Panc1 (cell line): ENCODE measurements at regions not wholly inside any gene's neighbourhood (a gene's known extent, or its start where the extent isn't known, plus 50 kb on each side); places are given as distances from the start of the nearest gene placed in this dataset.

Experiments
- CTCF ChIP-seq: fragments of 450-650 bp; IDR thresholded peaks from 2 replicates; pipeline ENCODE4 v1.5.1; 2017; ENCODE audit warnings: mild to moderate bottlenecking
- POLR2AphosphoS5 ChIP-seq: IDR thresholded peaks from 2 replicates; pipeline ENCODE4 v1.6.1; 2012; ENCODE audit warnings: mild to moderate bottlenecking, low read depth, low read length, moderate library complexity
- REST ChIP-seq, 2 experiments: IDR thresholded peaks; 2 replicates each; pipeline ENCODE4 v1.6.1; 2011 to 2012; ENCODE audit warnings: low read depth in 2 of 2, control low read depth in 1 of 2, low read length in 1 of 2, mild to moderate bottlenecking in 1 of 2, moderate library complexity in 1 of 2; ENCODE audit not compliant: insufficient read depth in 1 of 2
- SIN3A ChIP-seq: IDR thresholded peaks from 2 replicates; pipeline ENCODE4 v1.6.1; 2012; ENCODE audit warnings: low read depth, mild to moderate bottlenecking, low read length, moderate library complexity, borderline replicate concordance; ENCODE audit not compliant: insufficient read depth
- TCF7L2 ChIP-seq: IDR thresholded peaks from 2 replicates; pipeline ENCODE4 v1.6.1; 2011; ENCODE audit warnings: mild to moderate bottlenecking, low read depth, low read length, inconsistent platforms

GRCh38 chr14:104249706-104250105, 111.3 kb downstream of the KIF26A start:
- no peak for TF ChIP-seq CTCF
- no peak for TF ChIP-seq POLR2AphosphoS5
- TF ChIP-seq REST (IDR thresholded peaks at IDR 0.05; ENCODE audit: insufficient read depth in 1 of 2, low read depth in 2 of 2, low read length in 1 of 2): no peak
- TF ChIP-seq TCF7L2: no peak
- TF ChIP-seq SIN3A: no peak
